Smooth muscle cell (in vitro differentiated cells): ENCODE measurements at regions not wholly inside any gene's neighbourhood (a gene's known extent, or its start where the extent isn't known, plus 50 kb on each side); places are given as distances from the start of the nearest gene placed in this dataset.

Experiments
- DNase-seq: peaks from one replicate; lab custom pipeline; 2025; ENCODE audit not compliant: unreplicated experiment; lab: John Stamatoyannopoulos, UW
- H2AFZ ChIP-seq: fragments of 200-600 bp; sonication (generic); 2 replicates; pipeline ENCODE4 v1.6.0; 2016; ENCODE audit warnings: antibody characterized with exemption, low read depth, mild to moderate bottlenecking
- H3F3A ChIP-seq: fragments of 200-600 bp; sonication (generic); 2 replicates; pipeline ENCODE4 v1.6.0; 2017; ENCODE audit warnings: antibody characterized with exemption, low read depth
- H3K27ac ChIP-seq: fragments of 200-600 bp; sonication (generic); 2 replicates; pipeline ENCODE4 v1.5.1; 2016; ENCODE audit warnings: low read depth, mild to moderate bottlenecking
- H3K27me3 ChIP-seq: fragments of 200-600 bp; sonication (generic); 2 replicates; pipeline ENCODE4 v1.6.1; 2016; ENCODE audit warnings: low read depth, mild to moderate bottlenecking
- H3K36me3 ChIP-seq: fragments of 200-600 bp; sonication (generic); 2 replicates; pipeline ENCODE4 v1.5.1; 2016; ENCODE audit warnings: low read depth
- H3K4me1 ChIP-seq: fragments of 200-600 bp; sonication (generic); 2 replicates; pipeline ENCODE4 v1.5.1; 2016; ENCODE audit warnings: low read depth
- H3K4me2 ChIP-seq: fragments of 200-600 bp; sonication (generic); 2 replicates; pipeline ENCODE4 v1.6.0; 2016; ENCODE audit warnings: mild to moderate bottlenecking
- H3K4me3 ChIP-seq: fragments of 200-600 bp; sonication (generic); 2 replicates; pipeline ENCODE4 v1.5.1; 2016; ENCODE audit warnings: mild to moderate bottlenecking
- H3K79me2 ChIP-seq: fragments of 200-600 bp; sonication (generic); 2 replicates; pipeline ENCODE4 v1.6.0; 2016; ENCODE audit warnings: low read depth, mild to moderate bottlenecking
- H3K9ac ChIP-seq: fragments of 200-600 bp; sonication (generic); 2 replicates; pipeline ENCODE4 v1.6.0; 2016; ENCODE audit warnings: low read depth
- H3K9me3 ChIP-seq: fragments of 200-600 bp; sonication (generic); replicated peaks from 2 replicates; pipeline ENCODE4 v1.5.1; 2016; ENCODE audit warnings: low read depth
- H4K20me1 ChIP-seq: fragments of 200-600 bp; sonication (generic); 2 replicates; pipeline ENCODE4 v1.6.0; 2016; ENCODE audit warnings: low read depth
- CTCF ChIP-seq: fragments of 200-600 bp; sonication (generic); IDR thresholded peaks from 2 replicates; pipeline ENCODE4 v1.5.1; 2017; ENCODE audit warnings: borderline replicate concordance, mild to moderate bottlenecking, antibody characterized with exemption; ENCODE audit not compliant: insufficient read depth, poor library complexity, severe bottlenecking
- WGBS: methylation state at CpG from one replicate; pipeline ENCODE4 v1.1.7; 2016; ENCODE audit warnings: low lambda C conversion rate; 5-methylcytosine and 5-hydroxymethylcytosine counted together

GRCh38 chr1:234732260-234732659, 122.3 kb upstream of the IRF2BP2 start:
- peaks cover 37% of the 10 kb centered on the region for H3F3A ChIP-seq
- peak overlapping the region; percentile 98 for H3K27ac ChIP-seq
- H3K27me3 ChIP-seq = no peaks in the 10 kb centered on the region
- no peak for DNase-seq
- no peak overlapping the region for H3K4me3 ChIP-seq
- peaks cover 12% of the 10 kb centered on the region for H3K4me1 ChIP-seq
- H3K36me3 ChIP-seq = no peaks in the 10 kb centered on the region
- WGBS = 98% methylated on average over 9 of the region's 9 CpGs
- H3K4me2 ChIP-seq = no peak overlapping the region
- no peak for TF ChIP-seq CTCF
- no peaks in the 10 kb centered on the region for H4K20me1 ChIP-seq
- H3K9ac ChIP-seq = no peak overlapping the region
- no peaks in the 10 kb centered on the region for H3K9me3 ChIP-seq
- no peak overlapping the region for H2AFZ ChIP-seq
- H3K79me2 ChIP-seq = no peaks in the 10 kb centered on the region

DNA sequence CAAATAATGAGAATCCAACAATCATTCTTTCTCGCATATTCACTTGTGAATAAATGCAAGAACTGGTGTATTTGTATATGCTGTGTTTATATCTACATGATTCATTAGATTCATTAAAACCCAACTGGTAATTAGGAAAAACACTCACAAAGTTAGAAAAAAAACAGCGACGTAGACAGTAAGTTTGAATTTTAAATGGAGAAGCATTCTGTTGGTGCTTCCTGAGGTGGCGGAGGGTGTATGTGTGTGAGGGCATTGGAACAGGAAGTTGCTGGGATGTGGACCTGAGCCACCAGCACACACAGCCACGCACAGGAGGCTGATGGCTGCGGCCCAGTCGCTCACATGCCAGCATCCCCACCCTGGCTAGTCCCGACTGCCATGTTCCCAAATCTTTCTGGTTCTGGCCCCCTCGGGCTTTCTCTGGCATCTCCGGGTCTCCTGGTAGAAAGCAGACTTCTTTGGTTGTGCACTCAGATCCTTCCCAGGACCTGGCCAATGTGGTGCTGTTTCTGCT, 121.6 kb upstream of the IRF2BP2 start:
- Histone ChIP-seq H3K4me1 (peaks cover 17% of the 10 kb centered on the region), H3K9ac (peak overlapping the region; percentile 21), H4K20me1 (no peaks in the 10 kb centered on the region), H3K79me2 (no peaks in the 10 kb centered on the region), H3K9me3 (no peaks in the 10 kb centered on the region), H3K36me3 (no peaks in the 10 kb centered on the region), H3K27me3 (no peaks in the 10 kb centered on the region), H2AFZ (no peak overlapping the region), H3K4me2 (no peak overlapping the region), H3K27ac (peak overlapping the region; percentile 98), H3F3A (peaks cover 39% of the 10 kb centered on the region), H3K4me3 (no peak overlapping the region)
- no peak for TF ChIP-seq CTCF
- WGBS = 80% methylated on average over 10 of the region's 10 CpGs
- DNase-seq = no peak

- H3K79me2 ChIP-seq = no peaks in the 10 kb centered on the region
- peaks cover 39% of the 10 kb centered on the region for H3F3A ChIP-seq
- H3K36me3 ChIP-seq = no peaks in the 10 kb centered on the region
- H3K4me1 ChIP-seq = peaks cover 22% of the 10 kb centered on the region
- no peak overlapping the region for H3K4me3 ChIP-seq
- 67% methylated on average over 6 of the region's 6 CpGs for WGBS
- peak overlapping the region; percentile 98 for H3K27ac ChIP-seq
- no peaks in the 10 kb centered on the region for H3K9me3 ChIP-seq
- no peaks in the 10 kb centered on the region for H3K27me3 ChIP-seq
- no peak overlapping the region for H3K9ac ChIP-seq
- DNase-seq = no peak
- no peak overlapping the region for H3K4me2 ChIP-seq
- no peak overlapping the region for H2AFZ ChIP-seq
- TF ChIP-seq CTCF = no peak
- H4K20me1 ChIP-seq = no peaks in the 10 kb centered on the region
These were observed 121.0 kb upstream of the IRF2BP2 start for GRCh38 chr1:234730770-234731568.

DNA sequence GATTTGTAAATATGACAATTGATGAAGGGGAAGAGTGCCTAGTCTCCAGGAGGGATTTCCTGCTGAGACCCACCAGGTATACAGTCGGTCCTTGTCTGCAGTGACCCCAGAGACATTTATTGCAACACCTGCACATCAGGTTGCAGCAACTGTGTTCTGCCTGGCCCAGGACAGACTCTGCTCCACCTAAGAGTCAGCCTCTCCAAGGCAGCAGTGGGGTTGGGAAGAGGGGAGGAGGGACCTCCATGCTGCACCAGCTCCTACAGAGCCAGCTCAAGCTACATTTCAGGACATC, 120.4 kb upstream of the IRF2BP2 start:
- Histone ChIP-seq H3K27ac (peak overlapping the region; percentile 98), H2AFZ (no peak overlapping the region), H3K4me3 (no peak overlapping the region), H3K36me3 (no peaks in the 10 kb centered on the region), H3K27me3 (no peaks in the 10 kb centered on the region), H3K9me3 (no peaks in the 10 kb centered on the region), H3K79me2 (no peaks in the 10 kb centered on the region), H3F3A (peaks cover 44% of the 10 kb centered on the region), H4K20me1 (no peaks in the 10 kb centered on the region), H3K4me2 (no peak overlapping the region), H3K4me1 (peaks cover 22% of the 10 kb centered on the region), H3K9ac (no peak overlapping the region)
- TF ChIP-seq CTCF = no peak
- DNase-seq = no peak
- WGBS = 100% methylated on average over 1 of the region's 1 CpG
